HUES6 (cell line): ENCODE measurements at regions not wholly inside any gene's neighbourhood (a gene's known extent, or its start where the extent isn't known, plus 50 kb on each side); places are given as distances from the start of the nearest gene placed in this dataset.

Experiments used
- H3K27ac ChIP-seq: 2 replicates; pipeline ENCODE4 v1.7.0; 2013; ENCODE audit warnings: low read depth, mild to moderate bottlenecking, low read length, inconsistent platforms
- H3K27me3 ChIP-seq: 2 replicates; pipeline ENCODE4 v1.6.1; 2013; ENCODE audit warnings: low read length; ENCODE audit not compliant: control insufficient read depth, insufficient read depth
- H3K36me3 ChIP-seq: 2 replicates; pipeline ENCODE4 v1.6.1; 2013; ENCODE audit warnings: low read length; ENCODE audit not compliant: control insufficient read depth, insufficient read depth
- H3K4me1 ChIP-seq: 2 replicates; pipeline ENCODE4 v1.6.1; 2013; ENCODE audit warnings: low read length; ENCODE audit not compliant: control insufficient read depth, insufficient read depth
- H3K4me3 ChIP-seq: 2 replicates; pipeline ENCODE4 v1.5.1; 2013; ENCODE audit warnings: low read depth, low read length
- H3K9ac ChIP-seq: one replicate; pipeline ENCODE4 v1.6.1; 2013; ENCODE audit warnings: mild to moderate bottlenecking, low read length
- H3K9me3 ChIP-seq: 2 replicates; pipeline ENCODE4 v1.6.1; 2013; ENCODE audit warnings: low read depth, low read length; ENCODE audit not compliant: control insufficient read depth, insufficient read depth

GRCh38 chr15:85924088-85924487 lies 129.4 kb upstream of the KLHL25 start:
- Histone ChIP-seq H3K4me1 (peaks cover 20% of the 10 kb centered on the region), H3K27ac (no peak overlapping the region), H3K4me3 (no peak overlapping the region), H3K9ac (no peak overlapping the region), H3K27me3 (peaks cover 5% of the 10 kb centered on the region), H3K9me3 (peaks cover 6% of the 10 kb centered on the region; the same call in 1 of the 2 replicates), H3K36me3 (no peaks in the 10 kb centered on the region)

GRCh38 chr15:85925649-85926237 lies 131.0 kb upstream of the KLHL25 start:
- H3K4me1 ChIP-seq, result peaks cover 20% of the 10 kb centered on the region
- no peaks in the 10 kb centered on the region for H3K36me3 ChIP-seq
- H3K27ac ChIP-seq, result no peak overlapping the region
- H3K9me3 ChIP-seq, result peaks cover 6% of the 10 kb centered on the region; the same call in 1 of the 2 replicates
- no peak overlapping the region for H3K4me3 ChIP-seq
- H3K27me3 ChIP-seq, result peaks cover 5% of the 10 kb centered on the region
- H3K9ac ChIP-seq, result no peak overlapping the region

- Histone ChIP-seq H3K36me3 (no peaks in the 10 kb centered on the region), H3K9me3 (peaks cover 6% of the 10 kb centered on the region; the same call in 1 of the 2 replicates), H3K27ac (no peak overlapping the region), H3K9ac (no peak overlapping the region), H3K27me3 (peaks cover 5% of the 10 kb centered on the region), H3K4me1 (peaks cover 20% of the 10 kb centered on the region), H3K4me3 (no peak overlapping the region)
Measured at GRCh38 chr15:85926834-85927233, 132.1 kb upstream of the KLHL25 start.

GRCh38 chr15:85927931-85928537 lies 133.3 kb upstream of the KLHL25 start:
- Histone ChIP-seq H3K4me1 (peaks cover 20% of the 10 kb centered on the region), H3K9me3 (peaks cover 6% of the 10 kb centered on the region; the same call in 1 of the 2 replicates), H3K4me3 (no peak overlapping the region), H3K36me3 (no peaks in the 10 kb centered on the region), H3K27me3 (peaks cover 5% of the 10 kb centered on the region), H3K9ac (no peak overlapping the region), H3K27ac (no peak overlapping the region)

GRCh38 chr15:85929786-85930185 lies 135.1 kb upstream of the KLHL25 start:
- H3K27ac ChIP-seq, result no peak overlapping the region
- H3K9me3 ChIP-seq, result peaks cover 6% of the 10 kb centered on the region; the same call in 1 of the 2 replicates
- no peak overlapping the region for H3K9ac ChIP-seq
- H3K27me3 ChIP-seq, result peaks cover 2% of the 10 kb centered on the region
- no peak overlapping the region for H3K4me3 ChIP-seq
- H3K36me3 ChIP-seq, result no peaks in the 10 kb centered on the region
- peaks cover 18% of the 10 kb centered on the region for H3K4me1 ChIP-seq

- Histone ChIP-seq H3K4me1 (no peaks in the 10 kb centered on the region), H3K27me3 (no peaks in the 10 kb centered on the region), H3K36me3 (no peaks in the 10 kb centered on the region), H3K4me3 (no peak overlapping the region), H3K9me3 (peaks cover 4% of the 10 kb centered on the region; the same call in 1 of the 2 replicates), H3K27ac (no peak overlapping the region), H3K9ac (no peak overlapping the region)
Measured at GRCh38 chr15:85932391-85932790, 137.7 kb upstream of the KLHL25 start.

GRCh38 chr15:85934691-85935090 lies 140.0 kb upstream of the KLHL25 start:
- Histone ChIP-seq H3K27me3 (no peaks in the 10 kb centered on the region), H3K36me3 (no peaks in the 10 kb centered on the region), H3K9me3 (no peaks in the 10 kb centered on the region), H3K9ac (no peak overlapping the region), H3K4me1 (no peaks in the 10 kb centered on the region), H3K4me3 (no peak overlapping the region), H3K27ac (no peak overlapping the region)

- no peak overlapping the region for H3K9ac ChIP-seq
- no peaks in the 10 kb centered on the region for H3K27me3 ChIP-seq
- H3K27ac ChIP-seq, result no peak overlapping the region
- H3K36me3 ChIP-seq, result no peaks in the 10 kb centered on the region
- no peak overlapping the region for H3K4me3 ChIP-seq
- no peaks in the 10 kb centered on the region for H3K4me1 ChIP-seq
- H3K9me3 ChIP-seq, result no peaks in the 10 kb centered on the region
Measured at GRCh38 chr15:85935182-85935581, 140.5 kb upstream of the KLHL25 start.

GRCh38 chr15:85937661-85938060 lies 142.0 kb upstream of the AGBL1 start:
- H3K9me3 ChIP-seq, result no peaks in the 10 kb centered on the region
- H3K9ac ChIP-seq, result no peak overlapping the region
- no peak overlapping the region for H3K4me3 ChIP-seq
- H3K27me3 ChIP-seq, result no peaks in the 10 kb centered on the region
- no peak overlapping the region for H3K27ac ChIP-seq
- H3K36me3 ChIP-seq, result no peaks in the 10 kb centered on the region
- no peaks in the 10 kb centered on the region for H3K4me1 ChIP-seq

- Histone ChIP-seq H3K9ac (no peak overlapping the region), H3K36me3 (no peaks in the 10 kb centered on the region), H3K27ac (no peak overlapping the region), H3K4me1 (no peaks in the 10 kb centered on the region), H3K4me3 (no peak overlapping the region), H3K9me3 (no peaks in the 10 kb centered on the region), H3K27me3 (no peaks in the 10 kb centered on the region)
Measured at GRCh38 chr15:85941186-85941855, 138.3 kb upstream of the AGBL1 start.

GRCh38 chr15:85942632-85943031 lies 137.0 kb upstream of the AGBL1 start:
- H3K27ac ChIP-seq, result no peak overlapping the region
- no peaks in the 10 kb centered on the region for H3K4me1 ChIP-seq
- no peak overlapping the region for H3K9ac ChIP-seq
- no peaks in the 10 kb centered on the region for H3K27me3 ChIP-seq
- H3K4me3 ChIP-seq, result no peak overlapping the region
- no peaks in the 10 kb centered on the region for H3K9me3 ChIP-seq
- H3K36me3 ChIP-seq, result no peaks in the 10 kb centered on the region
